ENCODE measurements at regions not wholly inside any gene's neighbourhood (a gene's known extent, or its start where the extent isn't known, plus 50 kb on each side); places are given as distances from the start of the nearest gene placed in this dataset.

GRCh38 chr4:11866391-11866790 is 437.7 kb upstream of the HS3ST1 start:
- Histone ChIP-seq H3K4me3 (ENCODE audit: low read depth in 1 of 2, low read length in 2 of 2) (no peak overlapping the region), H3K27ac (ENCODE audit: low read length) (no peak overlapping the region), H3K36me3 (ENCODE audit: control insufficient read depth in 1 of 2, insufficient read depth in 2 of 2, low read length in 2 of 2) (no peaks in the 10 kb centered on the region), H3K27me3 (ENCODE audit: low read depth, low read length) (no peaks in the 10 kb centered on the region), H3K4me1 (ENCODE audit: control insufficient read depth in 1 of 2, insufficient read depth in 2 of 2, low read length in 2 of 2) (no peaks in the 10 kb centered on the region), H3K9me3 (ENCODE audit: control insufficient read depth in 1 of 2, low read length in 2 of 2) (peaks cover 0 to 1% of the 10 kb centered on the region in 2 donors)

DNA sequence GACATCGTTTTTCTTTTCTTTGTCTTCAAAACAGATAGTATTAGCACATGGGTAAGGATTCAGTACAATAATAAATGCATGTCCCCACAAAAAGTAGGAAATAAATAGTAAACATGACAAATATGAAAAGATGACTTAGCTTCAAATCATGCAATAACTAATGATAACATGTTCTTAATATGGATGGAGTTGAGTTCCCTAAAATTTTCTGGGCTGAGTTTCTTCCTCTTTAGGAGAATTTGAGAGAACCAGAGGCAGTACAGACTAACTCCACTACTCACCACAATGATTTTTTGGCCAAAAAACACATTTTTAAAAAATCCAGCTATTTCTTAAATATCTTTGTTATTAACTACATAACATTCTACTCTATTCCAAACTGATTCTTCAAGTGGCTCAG is 432.3 kb upstream of the HS3ST1 start:
- no peak overlapping the region for H3K27ac ChIP-seq (ENCODE audit: low read length)
- peaks cover 0 to 5% of the 10 kb centered on the region in 2 donors for H3K9me3 ChIP-seq (ENCODE audit: control insufficient read depth in 1 of 2, low read length in 2 of 2)
- no peaks in the 10 kb centered on the region for H3K27me3 ChIP-seq (ENCODE audit: low read depth, low read length)
- H3K4me3 ChIP-seq (ENCODE audit: low read depth in 1 of 2, low read length in 2 of 2) = no peak overlapping the region
- H3K36me3 ChIP-seq (ENCODE audit: control insufficient read depth in 1 of 2, insufficient read depth in 2 of 2, low read length in 2 of 2) = no peaks in the 10 kb centered on the region
- H3K4me1 ChIP-seq (ENCODE audit: control insufficient read depth in 1 of 2, insufficient read depth in 2 of 2, low read length in 2 of 2) = no peaks in the 10 kb centered on the region

- H3K9me3 ChIP-seq (ENCODE audit: control insufficient read depth in 1 of 2, low read length in 2 of 2) = peaks cover 0 to 5% of the 10 kb centered on the region in 2 donors
- H3K4me1 ChIP-seq (ENCODE audit: control insufficient read depth in 1 of 2, insufficient read depth in 2 of 2, low read length in 2 of 2) = no peaks in the 10 kb centered on the region
- no peak overlapping the region for H3K4me3 ChIP-seq (ENCODE audit: low read depth in 1 of 2, low read length in 2 of 2)
- H3K36me3 ChIP-seq (ENCODE audit: control insufficient read depth in 1 of 2, insufficient read depth in 2 of 2, low read length in 2 of 2) = no peaks in the 10 kb centered on the region
- H3K27ac ChIP-seq (ENCODE audit: low read length) = no peak overlapping the region
- H3K27me3 ChIP-seq (ENCODE audit: low read depth, low read length) = no peaks in the 10 kb centered on the region
Observed at GRCh38 chr4:11857881-11858280, 429.2 kb upstream of the HS3ST1 start.

DNA sequence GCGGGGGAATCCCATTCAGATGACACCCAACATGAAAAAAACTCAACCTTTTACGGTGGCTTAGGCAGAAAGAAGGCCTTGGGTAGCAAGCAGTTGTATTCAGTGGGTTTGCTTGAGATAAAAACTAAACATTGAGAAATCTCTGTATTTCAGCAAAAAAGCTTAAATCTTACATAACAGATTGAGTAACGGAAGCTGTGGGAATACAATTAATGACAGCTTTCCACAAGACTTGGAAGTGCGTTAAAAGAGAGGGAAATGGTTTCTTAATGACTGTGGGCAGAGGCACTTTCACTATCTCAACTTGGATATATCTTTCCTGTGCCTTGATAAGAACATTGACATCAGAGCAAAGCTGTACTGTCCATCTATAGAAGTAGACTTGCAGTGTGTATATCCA is 418.5 kb upstream of the HS3ST1 start:
- Histone ChIP-seq H3K4me1 (ENCODE audit: control insufficient read depth in 1 of 2, insufficient read depth in 2 of 2, low read length in 2 of 2) (no peaks in the 10 kb centered on the region), H3K36me3 (ENCODE audit: control insufficient read depth in 1 of 2, insufficient read depth in 2 of 2, low read length in 2 of 2) (no peaks in the 10 kb centered on the region), H3K9me3 (ENCODE audit: control insufficient read depth in 1 of 2, low read length in 2 of 2) (no peaks in the 10 kb centered on the region), H3K27me3 (ENCODE audit: low read depth, low read length) (no peaks in the 10 kb centered on the region), H3K4me3 (ENCODE audit: low read depth in 1 of 2, low read length in 2 of 2) (no peak overlapping the region), H3K27ac (ENCODE audit: low read length) (no peak overlapping the region)

GRCh38 chr4:11843927-11844326 is 415.2 kb upstream of the HS3ST1 start:
- Histone ChIP-seq H3K9me3 (ENCODE audit: control insufficient read depth in 1 of 2, low read length in 2 of 2) (no peaks in the 10 kb centered on the region), H3K4me1 (ENCODE audit: control insufficient read depth in 1 of 2, insufficient read depth in 2 of 2, low read length in 2 of 2) (no peaks in the 10 kb centered on the region), H3K36me3 (ENCODE audit: control insufficient read depth in 1 of 2, insufficient read depth in 2 of 2, low read length in 2 of 2) (no peaks in the 10 kb centered on the region), H3K4me3 (ENCODE audit: low read depth in 1 of 2, low read length in 2 of 2) (no peak overlapping the region), H3K27me3 (ENCODE audit: low read depth, low read length) (no peaks in the 10 kb centered on the region), H3K27ac (ENCODE audit: low read length) (no peak overlapping the region)

- Histone ChIP-seq H3K4me3 (ENCODE audit: low read depth in 1 of 2, low read length in 2 of 2) (no peak overlapping the region), H3K4me1 (ENCODE audit: control insufficient read depth in 1 of 2, insufficient read depth in 2 of 2, low read length in 2 of 2) (no peaks in the 10 kb centered on the region), H3K9me3 (ENCODE audit: control insufficient read depth in 1 of 2, low read length in 2 of 2) (no peaks in the 10 kb centered on the region), H3K36me3 (ENCODE audit: control insufficient read depth in 1 of 2, insufficient read depth in 2 of 2, low read length in 2 of 2) (no peaks in the 10 kb centered on the region), H3K27me3 (ENCODE audit: low read depth, low read length) (no peaks in the 10 kb centered on the region), H3K27ac (ENCODE audit: low read length) (no peak overlapping the region)
Observed at GRCh38 chr4:11843340-11843739, 414.6 kb upstream of the HS3ST1 start.

DNA sequence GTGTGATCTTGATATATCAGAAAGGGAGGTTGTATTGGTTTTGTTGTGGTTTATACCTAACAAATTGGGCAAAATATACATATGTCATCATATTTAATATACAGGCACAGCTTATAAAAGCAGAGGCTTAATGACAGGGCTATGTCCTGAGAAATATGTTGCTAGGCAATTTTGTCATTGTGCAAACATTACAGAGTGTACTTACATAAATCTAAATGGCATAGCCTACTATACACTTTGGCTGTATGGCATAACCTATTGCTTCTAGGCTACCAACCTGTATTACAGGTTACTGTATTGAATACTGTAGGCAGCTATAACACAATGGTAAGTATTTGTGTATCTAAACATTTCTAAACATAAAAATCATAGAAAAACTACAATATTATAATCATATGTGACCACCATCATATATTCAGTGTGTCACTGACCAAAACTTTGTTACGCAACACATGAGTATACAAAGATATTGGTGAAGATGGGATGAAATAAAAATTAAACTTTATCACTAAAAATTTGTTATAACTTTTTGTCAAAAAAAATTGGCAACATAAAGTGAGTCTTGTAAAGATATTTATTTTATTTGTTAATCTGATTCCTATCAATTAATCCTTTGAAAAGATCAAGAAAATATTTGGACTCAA is 414.0 kb upstream of the HS3ST1 start:
- Histone ChIP-seq H3K4me1 (ENCODE audit: control insufficient read depth in 1 of 2, insufficient read depth in 2 of 2, low read length in 2 of 2) (no peaks in the 10 kb centered on the region), H3K4me3 (ENCODE audit: low read depth in 1 of 2, low read length in 2 of 2) (no peak overlapping the region), H3K27me3 (ENCODE audit: low read depth, low read length) (no peaks in the 10 kb centered on the region), H3K9me3 (ENCODE audit: control insufficient read depth in 1 of 2, low read length in 2 of 2) (no peaks in the 10 kb centered on the region), H3K36me3 (ENCODE audit: control insufficient read depth in 1 of 2, insufficient read depth in 2 of 2, low read length in 2 of 2) (no peaks in the 10 kb centered on the region), H3K27ac (ENCODE audit: low read length) (no peak overlapping the region)

GRCh38 chr4:11839889-11840288 is 411.2 kb upstream of the HS3ST1 start:
- H3K27me3 ChIP-seq (ENCODE audit: low read depth, low read length) = no peaks in the 10 kb centered on the region
- no peak overlapping the region for H3K27ac ChIP-seq (ENCODE audit: low read length)
- H3K4me3 ChIP-seq (ENCODE audit: low read depth in 1 of 2, low read length in 2 of 2) = no peak overlapping the region
- H3K36me3 ChIP-seq (ENCODE audit: control insufficient read depth in 1 of 2, insufficient read depth in 2 of 2, low read length in 2 of 2) = no peaks in the 10 kb centered on the region
- H3K9me3 ChIP-seq (ENCODE audit: control insufficient read depth in 1 of 2, low read length in 2 of 2) = no peaks in the 10 kb centered on the region
- no peaks in the 10 kb centered on the region for H3K4me1 ChIP-seq (ENCODE audit: control insufficient read depth in 1 of 2, insufficient read depth in 2 of 2, low read length in 2 of 2)

GRCh38 chr4:11831739-11832138 is 403.0 kb upstream of the HS3ST1 start:
- Histone ChIP-seq H3K36me3 (ENCODE audit: control insufficient read depth in 1 of 2, insufficient read depth in 2 of 2, low read length in 2 of 2) (no peaks in the 10 kb centered on the region), H3K4me3 (ENCODE audit: low read depth in 1 of 2, low read length in 2 of 2) (no peak overlapping the region), H3K4me1 (ENCODE audit: control insufficient read depth in 1 of 2, insufficient read depth in 2 of 2, low read length in 2 of 2) (no peaks in the 10 kb centered on the region), H3K27me3 (ENCODE audit: low read depth, low read length) (no peaks in the 10 kb centered on the region), H3K9me3 (ENCODE audit: control insufficient read depth in 1 of 2, low read length in 2 of 2) (no peaks in the 10 kb centered on the region), H3K27ac (ENCODE audit: low read length) (no peak overlapping the region)

- H3K4me3 ChIP-seq (ENCODE audit: low read depth in 1 of 2, low read length in 2 of 2) = no peak overlapping the region
- no peaks in the 10 kb centered on the region for H3K4me1 ChIP-seq (ENCODE audit: control insufficient read depth in 1 of 2, insufficient read depth in 2 of 2, low read length in 2 of 2)
- H3K9me3 ChIP-seq (ENCODE audit: control insufficient read depth in 1 of 2, low read length in 2 of 2) = no peaks in the 10 kb centered on the region
- no peaks in the 10 kb centered on the region for H3K36me3 ChIP-seq (ENCODE audit: control insufficient read depth in 1 of 2, insufficient read depth in 2 of 2, low read length in 2 of 2)
- no peak overlapping the region for H3K27ac ChIP-seq (ENCODE audit: low read length)
- no peaks in the 10 kb centered on the region for H3K27me3 ChIP-seq (ENCODE audit: low read depth, low read length)
Observed at GRCh38 chr4:11824566-11824965, 395.9 kb upstream of the HS3ST1 start.

DNA sequence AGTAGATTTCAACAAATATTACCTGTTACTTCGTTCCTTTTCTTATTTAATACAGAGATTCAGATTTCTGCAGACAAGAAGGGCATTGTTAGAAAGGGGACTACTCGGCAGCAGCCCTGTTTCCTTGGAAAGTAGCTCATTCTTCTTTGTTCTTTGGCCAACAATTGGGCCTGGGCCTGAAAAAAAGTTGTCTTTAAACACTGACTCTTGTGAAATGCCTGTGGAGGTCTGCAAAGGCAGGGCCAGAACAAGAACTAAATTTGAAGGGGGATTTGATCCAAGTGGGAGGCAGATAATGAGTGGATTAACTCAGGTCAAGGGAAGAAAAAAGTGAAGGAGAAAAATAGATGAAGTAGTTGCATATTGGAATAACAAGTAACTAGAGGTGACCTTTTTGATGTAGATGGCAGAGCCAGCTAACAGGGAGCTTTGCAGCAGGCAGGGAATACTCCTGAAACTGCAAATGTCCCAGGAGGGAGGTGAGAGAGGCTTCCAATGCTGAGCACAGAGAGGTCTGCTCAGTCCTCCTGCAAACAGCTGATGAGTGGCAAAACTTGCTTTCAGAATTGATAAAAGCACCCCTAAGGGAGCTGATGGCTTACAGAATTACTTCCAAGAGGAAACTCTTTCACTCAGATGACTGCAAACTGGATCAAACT is 393.2 kb upstream of the HS3ST1 start:
- H3K36me3 ChIP-seq (ENCODE audit: control insufficient read depth in 1 of 2, insufficient read depth in 2 of 2, low read length in 2 of 2) = no peaks in the 10 kb centered on the region
- no peak overlapping the region for H3K27ac ChIP-seq (ENCODE audit: low read length)
- no peaks in the 10 kb centered on the region for H3K4me1 ChIP-seq (ENCODE audit: control insufficient read depth in 1 of 2, insufficient read depth in 2 of 2, low read length in 2 of 2)
- no peaks in the 10 kb centered on the region for H3K9me3 ChIP-seq (ENCODE audit: control insufficient read depth in 1 of 2, low read length in 2 of 2)
- no peak overlapping the region for H3K4me3 ChIP-seq (ENCODE audit: low read depth in 1 of 2, low read length in 2 of 2)
- no peaks in the 10 kb centered on the region for H3K27me3 ChIP-seq (ENCODE audit: low read depth, low read length)

DNA sequence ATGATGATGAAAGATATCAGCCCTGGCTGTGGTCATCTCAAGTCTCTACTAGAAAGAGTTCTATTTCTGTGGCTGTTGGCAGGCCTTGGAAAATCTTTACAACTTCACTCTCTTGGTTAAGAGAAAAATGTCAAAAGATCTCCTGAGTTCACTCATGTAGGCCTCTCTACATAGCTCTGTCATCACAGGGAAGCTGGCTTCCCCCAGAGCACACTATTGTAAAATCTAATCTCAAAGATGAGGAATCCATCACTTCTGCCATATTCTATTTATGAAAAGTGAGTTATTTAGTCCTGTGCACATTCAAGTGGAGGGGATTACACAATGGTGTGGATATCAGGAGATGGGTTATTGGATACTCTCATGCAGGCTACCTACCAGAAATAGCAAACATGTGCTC is 388.4 kb upstream of the HS3ST1 start:
- Histone ChIP-seq H3K9me3 (ENCODE audit: control insufficient read depth in 1 of 2, low read length in 2 of 2) (no peaks in the 10 kb centered on the region), H3K27me3 (ENCODE audit: low read depth, low read length) (no peaks in the 10 kb centered on the region), H3K27ac (ENCODE audit: low read length) (no peak overlapping the region), H3K4me3 (ENCODE audit: low read depth in 1 of 2, low read length in 2 of 2) (no peak overlapping the region), H3K36me3 (ENCODE audit: control insufficient read depth in 1 of 2, insufficient read depth in 2 of 2, low read length in 2 of 2) (no peaks in the 10 kb centered on the region), H3K4me1 (ENCODE audit: control insufficient read depth in 1 of 2, insufficient read depth in 2 of 2, low read length in 2 of 2) (no peaks in the 10 kb centered on the region)
